Neural cell (in vitro differentiated cells): ENCODE measurements at regions not wholly inside any gene's neighbourhood (a gene's known extent, or its start where the extent isn't known, plus 50 kb on each side); places are given as distances from the start of the nearest gene placed in this dataset.

Experiments
- H2AFZ ChIP-seq: fragments of 200-600, 300-800 bp; sonication (generic), shearing (Covaris generic); 2 replicates; pipeline ENCODE4 v1.6.0; 2014; ENCODE audit warnings: low read depth, mild to moderate bottlenecking, antibody characterized with exemption, low read length, moderate library complexity
- H3F3A ChIP-seq: fragments of 200-600 bp; shearing (Covaris generic); 2 replicates; pipeline ENCODE4 v1.6.1; 2016; ENCODE audit warnings: mild to moderate bottlenecking, moderate library complexity, mixed read lengths, antibody characterized with exemption, low read length; ENCODE audit not compliant: insufficient read depth, poor library complexity, severe bottlenecking
- H3K27ac ChIP-seq: fragments of 200-600, 300-800 bp; sonication (generic), shearing (Covaris generic); 2 replicates; pipeline ENCODE4 v1.5.1; 2014; ENCODE audit warnings: mild to moderate bottlenecking, low read length, moderate library complexity
- H3K27me3 ChIP-seq: fragments of 300-800, 200-600 bp; sonication (generic), shearing (Covaris generic); 2 replicates; pipeline ENCODE4 v1.6.0; 2014; ENCODE audit warnings: mild to moderate bottlenecking, low read depth, low read length, moderate library complexity; ENCODE audit not compliant: insufficient read depth
- H3K36me3 ChIP-seq: fragments of 300-800, 200-600 bp; sonication (generic), shearing (Covaris generic); 2 replicates; pipeline ENCODE4 v1.5.1; 2014; ENCODE audit warnings: mild to moderate bottlenecking, antibody characterized with exemption, low read length, moderate library complexity; ENCODE audit not compliant: insufficient read depth
- H3K4me2 ChIP-seq: fragments of 300-800, 200-600 bp; sonication (generic), shearing (Covaris generic); 2 replicates; pipeline ENCODE4 v1.6.0; 2014; ENCODE audit warnings: mild to moderate bottlenecking, low read length
- H3K4me3 ChIP-seq: fragments of 300-800, 200-600 bp; sonication (generic), shearing (Covaris generic); 2 replicates; pipeline ENCODE4 v1.5.1; 2014; ENCODE audit warnings: mild to moderate bottlenecking, low read length, moderate library complexity
- H3K79me2 ChIP-seq: fragments of 200-600 bp; shearing (Covaris generic); replicated peaks from 2 replicates; pipeline ENCODE4 v1.6.0; 2014; ENCODE audit warnings: mild to moderate bottlenecking, low read length, moderate library complexity; ENCODE audit not compliant: insufficient read depth
- H3K9ac ChIP-seq: fragments of 300-800, 200-600 bp; sonication (generic), shearing (Covaris generic); 2 replicates; pipeline ENCODE4 v1.6.1; 2016; ENCODE audit warnings: mild to moderate bottlenecking, low read length, mixed read lengths
- H3K9me2 ChIP-seq: fragments of 200-600 bp; shearing (Covaris generic); 2 replicates; pipeline ENCODE4 v1.6.1; 2016; ENCODE audit warnings: mild to moderate bottlenecking, low read length, mixed read lengths; ENCODE audit not compliant: insufficient read depth
- H3K9me3 ChIP-seq: fragments of 200-600, 300-800 bp; sonication (generic), shearing (Covaris generic); 2 replicates; pipeline ENCODE4 v1.6.1; 2016; ENCODE audit warnings: mild to moderate bottlenecking, mixed run types, low read length, moderate library complexity, mixed read lengths
- H4K20me1 ChIP-seq: fragments of 200-600 bp; shearing (Covaris generic); 2 replicates; pipeline ENCODE4 v1.6.1; 2016; ENCODE audit warnings: mild to moderate bottlenecking, mixed run types; ENCODE audit not compliant: insufficient read depth
- CTCF ChIP-seq: fragments of 450-650 bp; IDR thresholded peaks from 2 replicates; pipeline ENCODE4 v1.5.1; 2014; ENCODE audit warnings: antibody characterized with exemption, mild to moderate bottlenecking, moderate library complexity; ENCODE audit not compliant: poor library complexity, severe bottlenecking
- EP300 ChIP-seq: fragments of 450-650 bp; conservative IDR thresholded peaks from 2 replicates; pipeline ENCODE4 v1.6.1; 2014; ENCODE audit warnings: antibody characterized with exemption, mild to moderate bottlenecking, moderate library complexity; ENCODE audit not compliant: poor library complexity, severe bottlenecking
- EZH2 ChIP-seq: fragments of 200-600, 300-800 bp; shearing (Covaris generic), sonication (generic); IDR thresholded peaks from 2 replicates; pipeline ENCODE4 v1.6.1; 2014; ENCODE audit warnings: antibody characterized with exemption, low read length, borderline replicate concordance, mild to moderate bottlenecking; ENCODE audit not compliant: insufficient read depth, poor library complexity, severe bottlenecking
- MXI1 ChIP-seq: fragments of 450-650 bp; conservative IDR thresholded peaks from 2 replicates; pipeline ENCODE4 v1.6.1; 2014; ENCODE audit warnings: antibody characterized with exemption, mild to moderate bottlenecking; ENCODE audit not compliant: poor library complexity, severe bottlenecking
- POLR2AphosphoS5 ChIP-seq: IDR thresholded peaks from 2 replicates; pipeline ENCODE4 v1.6.1; 2012
- RAD21 ChIP-seq: fragments of 450-650 bp; conservative IDR thresholded peaks from 2 replicates; pipeline ENCODE4 v1.6.1; 2014; ENCODE audit warnings: antibody characterized with exemption, mild to moderate bottlenecking, moderate library complexity
- REST ChIP-seq: IDR thresholded peaks from 2 replicates; pipeline ENCODE4 v1.6.1; 2012; ENCODE audit warnings: borderline replicate concordance
- SMC3 ChIP-seq: fragments of 450-650 bp; conservative IDR thresholded peaks from 2 replicates; pipeline ENCODE4 v1.6.1; 2014; ENCODE audit warnings: antibody characterized with exemption, mild to moderate bottlenecking, moderate library complexity; ENCODE audit not compliant: poor library complexity
- TAF1 ChIP-seq: IDR thresholded peaks from 2 replicates; pipeline ENCODE4 v1.6.1; 2012; ENCODE audit warnings: low read depth

GRCh38 chr16:80060470-80060869 lies 459.9 kb upstream of the MAF start:
- no peak overlapping the region for H2AFZ ChIP-seq
- H3K27me3 ChIP-seq = no peaks in the 10 kb centered on the region
- TF ChIP-seq EP300 (no peak), POLR2AphosphoS5 (no peak)
- no peak overlapping the region for H3K27ac ChIP-seq
- H3K79me2 ChIP-seq = no peaks in the 10 kb centered on the region
- H3K4me2 ChIP-seq = no peak overlapping the region
- no peaks in the 10 kb centered on the region for H3F3A ChIP-seq
- no peaks in the 10 kb centered on the region for H4K20me1 ChIP-seq
- no peaks in the 10 kb centered on the region for H3K9me3 ChIP-seq
- no peaks in the 10 kb centered on the region for H3K9me2 ChIP-seq
- H3K4me3 ChIP-seq = no peak overlapping the region
- no peak overlapping the region for H3K9ac ChIP-seq
- no peaks in the 10 kb centered on the region for H3K36me3 ChIP-seq

DNA sequence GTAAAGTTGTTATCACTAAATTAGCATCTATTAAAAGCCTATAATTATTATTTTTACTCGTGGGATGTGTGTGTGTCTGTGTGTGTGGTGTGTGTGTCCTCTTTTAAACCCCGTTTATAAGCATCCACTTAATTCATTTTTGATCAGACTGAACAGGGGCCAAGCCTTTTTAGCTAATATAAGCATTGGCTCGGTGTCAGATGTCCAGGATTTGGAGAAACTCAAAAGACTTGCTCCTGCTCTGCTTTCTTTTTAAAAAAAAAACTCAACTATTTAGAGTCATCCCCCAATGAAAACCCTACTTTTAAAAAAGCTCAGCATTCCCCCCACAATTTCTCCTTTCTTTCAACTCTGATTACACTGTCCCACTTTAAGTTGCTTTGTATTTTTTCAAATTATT lies 459.3 kb upstream of the MAF start:
- Histone ChIP-seq H3K9me3 (no peaks in the 10 kb centered on the region), H3F3A (no peaks in the 10 kb centered on the region), H3K9ac (no peak overlapping the region), H3K27ac (no peak overlapping the region), H3K4me3 (no peak overlapping the region), H3K36me3 (no peaks in the 10 kb centered on the region), H3K9me2 (no peaks in the 10 kb centered on the region), H3K4me2 (no peak overlapping the region), H3K79me2 (no peaks in the 10 kb centered on the region), H3K27me3 (no peaks in the 10 kb centered on the region), H2AFZ (no peak overlapping the region), H4K20me1 (no peaks in the 10 kb centered on the region)
- no peak for TF ChIP-seq REST
- TF ChIP-seq SMC3 = no peak
- TF ChIP-seq EZH2 = no peak
- TF ChIP-seq POLR2AphosphoS5 = no peak
- no peak for TF ChIP-seq MXI1
- no peak for TF ChIP-seq TAF1
- TF ChIP-seq EP300 = no peak
- TF ChIP-seq RAD21 = no peak
- no peak for TF ChIP-seq CTCF

DNA sequence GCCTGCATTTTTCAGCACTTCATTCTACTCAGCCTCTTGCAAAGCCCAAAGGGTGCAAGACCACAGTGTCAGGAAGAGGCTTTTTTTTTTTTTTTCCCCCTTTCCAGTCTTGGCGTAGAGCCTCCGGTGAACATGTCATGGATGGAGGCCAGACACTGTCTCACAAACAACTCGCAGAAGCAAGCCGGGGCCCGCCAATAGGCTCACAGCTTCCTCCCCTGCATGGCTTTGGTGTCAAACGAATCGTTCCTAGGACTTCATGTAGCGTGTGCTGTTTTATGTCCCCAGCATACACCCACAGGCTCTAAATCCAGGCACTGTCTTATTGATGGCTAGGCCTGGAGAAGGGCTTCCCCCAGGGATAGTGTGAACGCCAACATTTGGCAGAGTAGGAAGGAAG lies 457.7 kb upstream of the MAF start:
- H2AFZ ChIP-seq = no peak overlapping the region
- H4K20me1 ChIP-seq = no peaks in the 10 kb centered on the region
- H3F3A ChIP-seq = no peaks in the 10 kb centered on the region
- no peaks in the 10 kb centered on the region for H3K27me3 ChIP-seq
- H3K9ac ChIP-seq = no peak overlapping the region
- TF ChIP-seq CTCF = no peak
- no peak for TF ChIP-seq SMC3
- TF ChIP-seq POLR2AphosphoS5 = no peak
- no peak for TF ChIP-seq TAF1
- no peak for TF ChIP-seq EP300
- no peak for TF ChIP-seq EZH2
- no peak for TF ChIP-seq REST
- no peak for TF ChIP-seq RAD21
- TF ChIP-seq MXI1 = no peak
- H3K9me3 ChIP-seq = no peaks in the 10 kb centered on the region
- H3K9me2 ChIP-seq = no peaks in the 10 kb centered on the region
- H3K27ac ChIP-seq = no peak overlapping the region
- no peak overlapping the region for H3K4me2 ChIP-seq
- no peaks in the 10 kb centered on the region for H3K79me2 ChIP-seq
- H3K4me3 ChIP-seq = no peak overlapping the region
- no peaks in the 10 kb centered on the region for H3K36me3 ChIP-seq
